ENCODE measurements at regions not wholly inside any gene's neighbourhood (a gene's known extent, or its start where the extent isn't known, plus 50 kb on each side); places are given as distances from the start of the nearest gene placed in this dataset.
"Not testable (repeated sequence)": the region's sequence is repeated elsewhere in the genome, so short reads cannot be mapped to it uniquely, and the experiment has no call there.

- H3K9me3 ChIP-seq (ENCODE audit: control insufficient read depth, insufficient read depth, low read length), result peaks cover 3% of the 10 kb centered on the region
- WGBS (ENCODE audit: insufficient coverage), result no CpG with 5 or more reads among the region's 1 CpG
- no peak for DNase-seq (ENCODE audit: low read depth in 4 of 6, low spot score in 6 of 6)
- H3K4me3 ChIP-seq (ENCODE audit: low read depth, low read length), result no peak overlapping the region
- H3K36me3 ChIP-seq (ENCODE audit: control insufficient read depth, insufficient read depth, low read length), result no peaks in the 10 kb centered on the region
- no peaks in the 10 kb centered on the region for H3K4me1 ChIP-seq (ENCODE audit: control insufficient read depth, insufficient read depth, low read length)
- no peaks in the 10 kb centered on the region for H3K27me3 ChIP-seq (ENCODE audit: control insufficient read depth, insufficient read depth, low read length)
- no peak overlapping the region for H3K27ac ChIP-seq (ENCODE audit: low read depth, low read length)
These were observed 203.0 kb upstream of the MINDY3 start for GRCh38 chr10:16063350-16063749.

GRCh38 chr10:16083551-16083950 is 223.2 kb upstream of the MINDY3 start:
- no CpG with 5 or more reads among the region's 2 CpGs for WGBS (ENCODE audit: insufficient coverage)
- not testable (repeated sequence) for DNase-seq (ENCODE audit: low read depth in 4 of 6, low spot score in 6 of 6); H3K9me3 ChIP-seq (ENCODE audit: control insufficient read depth, insufficient read depth, low read length); H3K27ac ChIP-seq (ENCODE audit: low read depth, low read length); H3K4me3 ChIP-seq (ENCODE audit: low read depth, low read length); H3K4me1 ChIP-seq (ENCODE audit: control insufficient read depth, insufficient read depth, low read length); H3K36me3 ChIP-seq (ENCODE audit: control insufficient read depth, insufficient read depth, low read length); H3K27me3 ChIP-seq (ENCODE audit: control insufficient read depth, insufficient read depth, low read length)

- Histone ChIP-seq H3K27me3 (ENCODE audit: control insufficient read depth, insufficient read depth, low read length) (no peaks in the 10 kb centered on the region), H3K4me1 (ENCODE audit: control insufficient read depth, insufficient read depth, low read length) (no peaks in the 10 kb centered on the region), H3K27ac (ENCODE audit: low read depth, low read length) (no peak overlapping the region), H3K9me3 (ENCODE audit: control insufficient read depth, insufficient read depth, low read length) (no peaks in the 10 kb centered on the region), H3K36me3 (ENCODE audit: control insufficient read depth, insufficient read depth, low read length) (no peaks in the 10 kb centered on the region), H3K4me3 (ENCODE audit: low read depth, low read length) (no peak overlapping the region)
- WGBS (ENCODE audit: insufficient coverage), result 80% methylated on average over 1 of the region's 3 CpGs
- no peak for DNase-seq (ENCODE audit: low read depth in 4 of 6, low spot score in 6 of 6)
These were observed 244.8 kb upstream of the MINDY3 start for GRCh38 chr10:16105082-16105481.

GRCh38 chr10:16116404-16117304 is 256.3 kb upstream of the MINDY3 start:
- no peaks in the 10 kb centered on the region for H3K4me1 ChIP-seq (ENCODE audit: control insufficient read depth, insufficient read depth, low read length)
- WGBS (ENCODE audit: insufficient coverage), result 75% methylated on average over 2 of the region's 11 CpGs
- no peak overlapping the region for H3K27ac ChIP-seq (ENCODE audit: low read depth, low read length)

GRCh38 chr10:16117305-16117695 is 257.0 kb upstream of the MINDY3 start:
- DNase-seq (ENCODE audit: low read depth in 4 of 6, low spot score in 6 of 6), result peak in 1 of 6 donors; percentile 4
- Histone ChIP-seq H3K4me1 (ENCODE audit: control insufficient read depth, insufficient read depth, low read length) (no peaks in the 10 kb centered on the region), H3K4me3 (ENCODE audit: low read depth, low read length) (no peak overlapping the region), H3K27me3 (ENCODE audit: control insufficient read depth, insufficient read depth, low read length) (no peaks in the 10 kb centered on the region), H3K9me3 (ENCODE audit: control insufficient read depth, insufficient read depth, low read length) (no peaks in the 10 kb centered on the region), H3K27ac (ENCODE audit: low read depth, low read length) (no peak overlapping the region), H3K36me3 (ENCODE audit: control insufficient read depth, insufficient read depth, low read length) (no peaks in the 10 kb centered on the region)
- no CpG with 5 or more reads among the region's 4 CpGs for WGBS (ENCODE audit: insufficient coverage)

More at GRCh38 chr10:16116404-16117304, 256.3 kb upstream of the MINDY3 start:
- peak in 3 of 6 donors; percentile 1 to 73 (median 17) for DNase-seq (ENCODE audit: low read depth in 4 of 6, low spot score in 6 of 6)
- H3K27me3 ChIP-seq (ENCODE audit: control insufficient read depth, insufficient read depth, low read length), result no peaks in the 10 kb centered on the region
- H3K9me3 ChIP-seq (ENCODE audit: control insufficient read depth, insufficient read depth, low read length), result no peaks in the 10 kb centered on the region
- H3K4me3 ChIP-seq (ENCODE audit: low read depth, low read length), result no peak overlapping the region
- H3K36me3 ChIP-seq (ENCODE audit: control insufficient read depth, insufficient read depth, low read length), result no peaks in the 10 kb centered on the region

GRCh38 chr10:16119445-16119844 is 259.1 kb upstream of the MINDY3 start:
- no peak overlapping the region for H3K4me3 ChIP-seq (ENCODE audit: low read depth, low read length)
- H3K9me3 ChIP-seq (ENCODE audit: control insufficient read depth, insufficient read depth, low read length), result no peaks in the 10 kb centered on the region
- no peak for DNase-seq (ENCODE audit: low read depth in 4 of 6, low spot score in 6 of 6)
- H3K27ac ChIP-seq (ENCODE audit: low read depth, low read length), result no peak overlapping the region
- H3K36me3 ChIP-seq (ENCODE audit: control insufficient read depth, insufficient read depth, low read length), result no peaks in the 10 kb centered on the region
- no peaks in the 10 kb centered on the region for H3K27me3 ChIP-seq (ENCODE audit: control insufficient read depth, insufficient read depth, low read length)
- no peaks in the 10 kb centered on the region for H3K4me1 ChIP-seq (ENCODE audit: control insufficient read depth, insufficient read depth, low read length)

- no peak overlapping the region for H3K4me3 ChIP-seq (ENCODE audit: low read depth, low read length)
These were observed 260.3 kb upstream of the MINDY3 start for GRCh38 chr10:16120563-16120962.

GRCh38 chr10:16141499-16141898 is 281.2 kb upstream of the MINDY3 start:
- H3K27me3 ChIP-seq (ENCODE audit: control insufficient read depth, insufficient read depth, low read length), result no peaks in the 10 kb centered on the region
- H3K27ac ChIP-seq (ENCODE audit: low read depth, low read length), result no peak overlapping the region
- no CpG with 5 or more reads among the region's 2 CpGs for WGBS (ENCODE audit: insufficient coverage)
- H3K9me3 ChIP-seq (ENCODE audit: control insufficient read depth, insufficient read depth, low read length), result no peaks in the 10 kb centered on the region
- H3K36me3 ChIP-seq (ENCODE audit: control insufficient read depth, insufficient read depth, low read length), result no peaks in the 10 kb centered on the region
- no peaks in the 10 kb centered on the region for H3K4me1 ChIP-seq (ENCODE audit: control insufficient read depth, insufficient read depth, low read length)
- H3K4me3 ChIP-seq (ENCODE audit: low read depth, low read length), result no peak overlapping the region
- no peak for DNase-seq (ENCODE audit: low read depth in 4 of 6, low spot score in 6 of 6)

More at GRCh38 chr10:16120563-16120962, 260.3 kb upstream of the MINDY3 start:
- WGBS (ENCODE audit: insufficient coverage), result 86% methylated on average over 2 of the region's 3 CpGs
- no peak for DNase-seq (ENCODE audit: low read depth in 4 of 6, low spot score in 6 of 6)
- H3K27ac ChIP-seq (ENCODE audit: low read depth, low read length), result no peak overlapping the region
- no peaks in the 10 kb centered on the region for H3K36me3 ChIP-seq (ENCODE audit: control insufficient read depth, insufficient read depth, low read length)
- H3K4me1 ChIP-seq (ENCODE audit: control insufficient read depth, insufficient read depth, low read length), result no peaks in the 10 kb centered on the region
- H3K9me3 ChIP-seq (ENCODE audit: control insufficient read depth, insufficient read depth, low read length), result no peaks in the 10 kb centered on the region
- no peaks in the 10 kb centered on the region for H3K27me3 ChIP-seq (ENCODE audit: control insufficient read depth, insufficient read depth, low read length)

GRCh38 chr10:16146993-16147392 is 286.7 kb upstream of the MINDY3 start:
- WGBS (ENCODE audit: insufficient coverage), result 100% methylated on average over 3 of the region's 5 CpGs
- no peaks in the 10 kb centered on the region for H3K36me3 ChIP-seq (ENCODE audit: control insufficient read depth, insufficient read depth, low read length)
- H3K9me3 ChIP-seq (ENCODE audit: control insufficient read depth, insufficient read depth, low read length), result no peaks in the 10 kb centered on the region
- no peak overlapping the region for H3K27ac ChIP-seq (ENCODE audit: low read depth, low read length)
- no peak overlapping the region for H3K4me3 ChIP-seq (ENCODE audit: low read depth, low read length)
- DNase-seq (ENCODE audit: low read depth in 4 of 6, low spot score in 6 of 6), result no peak
- H3K4me1 ChIP-seq (ENCODE audit: control insufficient read depth, insufficient read depth, low read length), result no peaks in the 10 kb centered on the region
- no peaks in the 10 kb centered on the region for H3K27me3 ChIP-seq (ENCODE audit: control insufficient read depth, insufficient read depth, low read length)

GRCh38 chr10:16155834-16156233 is 281.0 kb upstream of the PTER start:
- no peaks in the 10 kb centered on the region for H3K9me3 ChIP-seq (ENCODE audit: control insufficient read depth, insufficient read depth, low read length)
- no peak overlapping the region for H3K27ac ChIP-seq (ENCODE audit: low read depth, low read length)
- no peaks in the 10 kb centered on the region for H3K36me3 ChIP-seq (ENCODE audit: control insufficient read depth, insufficient read depth, low read length)
- DNase-seq (ENCODE audit: low read depth in 4 of 6, low spot score in 6 of 6), result peak in 1 of 6 donors; percentile 59
- H3K4me1 ChIP-seq (ENCODE audit: control insufficient read depth, insufficient read depth, low read length), result no peaks in the 10 kb centered on the region
- no peaks in the 10 kb centered on the region for H3K27me3 ChIP-seq (ENCODE audit: control insufficient read depth, insufficient read depth, low read length)
- WGBS (ENCODE audit: insufficient coverage), result no CpG with 5 or more reads among the region's 1 CpG
- no peak overlapping the region for H3K4me3 ChIP-seq (ENCODE audit: low read depth, low read length)

Data from spinal cord (tissue), 9 donors.